Mesodermal cell (in vitro differentiated cells): ENCODE measurements at regions not wholly inside any gene's neighbourhood (a gene's known extent, or its start where the extent isn't known, plus 50 kb on each side); places are given as distances from the start of the nearest gene placed in this dataset.

Experiments used
- H3K27ac ChIP-seq: 2 replicates; pipeline ENCODE4 v1.7.0; 2013; ENCODE audit warnings: mild to moderate bottlenecking, low read depth, low read length, moderate library complexity; ENCODE audit not compliant: severe bottlenecking
- H3K36me3 ChIP-seq: 2 replicates; pipeline ENCODE4 v1.7.1; 2013; ENCODE audit warnings: mild to moderate bottlenecking, low read length, moderate library complexity; ENCODE audit not compliant: control insufficient read depth, insufficient read depth
- H3K4me1 ChIP-seq: one replicate; pipeline ENCODE4 v1.7.1; 2013; ENCODE audit warnings: mild to moderate bottlenecking, low read length; ENCODE audit not compliant: insufficient read depth, control insufficient read depth, poor library complexity, severe bottlenecking
- H3K4me3 ChIP-seq: 2 replicates; pipeline ENCODE4 v1.7.0; 2013; ENCODE audit warnings: low read length, control low read depth, mild to moderate bottlenecking; ENCODE audit not compliant: insufficient read depth, poor library complexity, severe bottlenecking; ENCODE audit errors: extremely low read depth
- H3K9me3 ChIP-seq: 2 replicates; pipeline ENCODE4 v1.7.1; 2013; ENCODE audit warnings: mild to moderate bottlenecking, low read length, moderate library complexity; ENCODE audit not compliant: control insufficient read depth
- WGBS, 2 experiments: methylation state at CpG; one replicate each; pipeline ENCODE4 v1.1.5; 2013; ENCODE audit warnings: missing lambda C conversion rate in 2 of 2; ENCODE audit not compliant: insufficient coverage in 2 of 2; 5-methylcytosine and 5-hydroxymethylcytosine counted together

DNA sequence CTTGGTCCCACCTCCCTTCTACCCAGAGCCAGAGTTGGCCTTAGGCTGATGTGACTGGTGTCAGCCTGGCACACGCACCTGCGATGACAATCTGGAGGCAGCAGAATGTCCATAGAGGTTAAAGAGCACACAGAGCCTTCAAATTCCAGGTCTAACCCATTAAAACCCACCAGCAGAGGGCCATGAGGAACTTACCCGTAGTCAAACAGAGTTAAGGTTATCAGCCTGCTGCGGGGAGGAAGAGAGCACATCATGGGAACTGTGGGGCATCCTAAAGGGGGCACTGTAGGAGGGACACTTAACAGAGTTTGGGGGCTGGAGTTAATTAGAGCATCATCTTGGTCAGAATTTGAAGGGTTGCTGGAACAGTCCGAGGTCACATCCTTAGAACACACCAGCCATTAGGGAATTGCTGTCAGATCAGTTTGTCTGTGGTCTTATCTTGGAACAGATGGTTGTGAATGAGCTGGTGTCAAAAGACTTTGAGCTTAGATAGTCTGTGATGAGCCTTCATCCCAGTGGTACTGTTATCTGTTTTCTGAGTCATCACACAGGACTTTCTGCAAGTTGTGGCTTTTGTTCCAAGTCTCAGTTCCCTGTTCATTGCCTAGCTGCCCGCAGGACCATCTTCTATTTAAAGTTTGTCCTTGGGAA, 248.6 kb downstream of the LOXHD1 start:
- Histone ChIP-seq H3K27ac (peak overlapping the region; percentile 65), H3K4me3 (no peak overlapping the region), H3K9me3 (no peaks in the 10 kb centered on the region), H3K36me3 (no peaks in the 10 kb centered on the region), H3K4me1 (peaks cover 47% of the 10 kb centered on the region)
- WGBS, 2 experiments = 53 to 82% methylated on average over 3 to 5 of the region's 6 CpGs

DNA sequence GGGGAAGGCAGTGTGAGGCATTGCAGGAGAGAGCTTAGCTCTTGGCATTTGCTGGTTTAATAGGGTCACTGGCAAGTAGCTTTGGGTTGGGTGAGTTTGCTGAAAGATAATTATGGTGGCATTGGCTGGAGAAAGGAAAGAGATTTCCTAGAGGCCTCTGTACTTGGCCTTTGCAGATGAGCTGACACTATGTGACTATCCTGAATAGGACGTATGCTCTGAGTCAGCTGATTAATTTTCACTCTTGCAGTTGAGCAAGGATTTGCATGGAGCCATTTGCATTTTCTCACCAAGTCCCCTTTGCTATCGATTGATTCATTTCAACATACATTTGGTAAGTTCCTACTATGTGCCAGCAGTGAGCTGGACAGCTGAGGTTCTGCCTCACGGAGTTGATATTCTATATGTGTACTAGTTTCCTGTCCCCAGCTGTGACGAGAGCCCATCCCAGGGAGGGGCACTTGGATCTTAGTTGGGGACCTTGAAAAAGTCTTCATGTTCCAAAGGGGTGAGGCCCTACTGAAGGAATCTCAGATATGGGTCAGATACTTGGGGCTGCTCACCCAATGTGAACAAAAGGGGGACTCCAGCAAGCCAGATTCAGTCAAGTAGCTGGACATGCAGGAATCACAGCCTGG, 245.7 kb downstream of the LOXHD1 start:
- WGBS, 2 experiments = 78 to 90% methylated on average over 3 of the region's 4 CpGs
- peaks cover 65% of the 10 kb centered on the region for H3K4me1 ChIP-seq
- H3K27ac ChIP-seq = no peak overlapping the region
- no peaks in the 10 kb centered on the region for H3K9me3 ChIP-seq
- no peaks in the 10 kb centered on the region for H3K36me3 ChIP-seq
- H3K4me3 ChIP-seq = no peak overlapping the region

DNA sequence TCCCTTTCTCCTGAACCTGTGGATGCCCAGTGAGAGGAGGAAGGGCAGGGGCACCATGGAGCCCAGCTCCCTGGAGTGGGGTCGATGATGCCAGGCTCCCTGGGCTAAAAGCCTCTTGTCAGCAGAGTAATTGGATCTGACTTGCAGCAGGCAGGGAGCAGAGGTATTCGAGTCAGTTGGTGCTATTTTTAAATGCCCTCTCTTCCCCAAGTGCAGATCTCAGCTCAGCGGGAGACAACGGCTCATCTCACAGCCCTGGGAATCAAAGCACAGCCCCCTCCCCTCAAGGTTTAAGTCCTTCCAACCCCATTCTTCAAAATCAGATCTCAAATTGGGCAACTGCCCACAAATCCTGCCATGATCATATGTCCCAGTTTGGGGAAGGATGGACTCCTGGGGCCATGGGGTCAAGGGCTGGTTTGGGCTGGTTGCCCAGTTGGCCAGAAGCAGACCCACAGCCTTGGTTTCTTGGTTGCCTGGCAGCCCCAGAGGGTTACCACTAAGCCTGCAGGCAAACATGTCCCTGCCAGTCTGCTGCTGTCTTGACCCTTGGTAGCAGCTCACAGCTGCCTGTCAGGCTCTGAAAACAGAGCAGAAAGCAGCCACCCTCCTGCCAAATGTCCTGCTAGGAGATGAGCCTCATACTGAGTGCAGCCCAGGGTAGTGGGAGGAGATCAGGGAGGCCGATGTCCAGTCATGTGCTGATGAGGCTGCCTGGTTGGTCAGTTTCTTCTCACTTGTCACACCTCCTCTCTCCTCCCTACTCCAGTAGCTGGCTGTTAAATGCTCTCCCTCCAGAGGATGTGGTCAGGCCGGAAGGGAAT, 244.9 kb downstream of the LOXHD1 start:
- peaks cover 63% of the 10 kb centered on the region for H3K4me1 ChIP-seq
- WGBS, 2 experiments = 18 to 21% methylated on average over 4 of the region's 6 CpGs

DNA sequence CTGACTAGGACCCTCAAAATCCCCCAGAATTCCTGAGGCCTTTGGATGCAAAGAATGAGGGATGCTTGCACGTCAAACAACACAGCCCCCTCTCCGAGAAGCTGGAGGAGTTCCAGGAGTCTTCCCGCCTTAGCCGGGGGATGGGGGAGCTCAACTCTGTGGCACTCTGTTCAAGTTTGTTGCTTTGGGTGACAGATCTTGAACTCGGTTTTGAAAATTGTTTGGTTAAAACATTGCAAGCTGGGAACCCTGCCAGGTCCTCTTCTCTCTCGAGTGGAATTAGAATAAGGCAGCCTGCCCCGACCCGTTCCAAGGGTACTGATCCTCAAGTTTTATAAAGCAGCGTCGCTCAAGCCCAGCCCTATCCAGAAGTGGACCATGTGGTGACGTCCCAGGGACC, 244.1 kb downstream of the LOXHD1 start:
- no peak overlapping the region for H3K4me3 ChIP-seq
- no peaks in the 10 kb centered on the region for H3K36me3 ChIP-seq
- peaks cover 54% of the 10 kb centered on the region for H3K4me1 ChIP-seq
- H3K27ac ChIP-seq = no peak overlapping the region
- WGBS, 2 experiments = 81 to 82% methylated on average over 10 of the region's 11 CpGs
- H3K9me3 ChIP-seq = no peaks in the 10 kb centered on the region

More for the DNA sequence above, 244.9 kb downstream of the LOXHD1 start:
- Histone ChIP-seq H3K36me3 (no peaks in the 10 kb centered on the region), H3K4me3 (no peak overlapping the region), H3K27ac (no peak overlapping the region), H3K9me3 (no peaks in the 10 kb centered on the region)

DNA sequence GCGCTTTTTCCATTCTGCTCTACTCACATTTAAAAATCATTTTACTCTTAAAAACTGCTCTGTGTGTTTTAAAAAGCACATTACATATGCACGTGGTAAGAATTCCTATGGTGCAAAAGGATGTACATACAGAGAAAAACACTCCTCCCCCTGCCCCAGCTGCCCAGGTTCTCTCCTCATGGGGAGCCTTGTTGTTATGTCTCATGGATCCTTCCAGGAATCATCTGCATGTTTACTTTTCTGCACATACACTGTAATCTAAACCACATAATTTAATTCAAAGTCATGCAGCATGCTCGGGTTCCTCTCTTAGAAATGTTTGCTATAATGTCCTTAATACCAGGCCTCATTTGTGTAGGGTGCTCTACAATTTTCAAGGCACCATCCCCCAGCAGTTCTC, 243.3 kb downstream of the LOXHD1 start:
- no CpG with 5 or more reads among the region's 3 CpGs for WGBS, 2 experiments
- Histone ChIP-seq H3K4me1 (peaks cover 49% of the 10 kb centered on the region), H3K9me3 (no peaks in the 10 kb centered on the region), H3K4me3 (no peak overlapping the region), H3K36me3 (no peaks in the 10 kb centered on the region), H3K27ac (no peak overlapping the region)

DNA sequence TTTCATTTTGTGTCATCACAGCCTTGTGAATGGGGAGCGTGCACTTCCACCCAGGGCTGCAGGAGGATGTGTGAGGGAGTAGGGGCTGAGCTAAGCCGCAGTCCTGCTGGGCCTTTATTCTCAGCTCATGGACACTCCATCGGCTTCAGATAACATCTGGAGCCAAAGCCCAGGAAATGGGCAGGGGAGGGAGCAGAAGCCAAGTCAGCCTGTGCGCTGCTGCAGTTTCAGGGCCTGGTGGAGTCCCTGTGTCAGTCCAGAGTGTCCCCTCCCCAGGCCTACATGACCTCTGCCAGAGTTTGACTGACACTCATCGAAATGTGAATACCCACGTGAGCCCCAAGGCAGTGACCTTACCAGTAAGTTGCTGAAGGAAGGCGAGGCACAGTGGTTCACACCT, 242.2 kb downstream of the LOXHD1 start:
- H3K9me3 ChIP-seq = no peaks in the 10 kb centered on the region

DNA sequence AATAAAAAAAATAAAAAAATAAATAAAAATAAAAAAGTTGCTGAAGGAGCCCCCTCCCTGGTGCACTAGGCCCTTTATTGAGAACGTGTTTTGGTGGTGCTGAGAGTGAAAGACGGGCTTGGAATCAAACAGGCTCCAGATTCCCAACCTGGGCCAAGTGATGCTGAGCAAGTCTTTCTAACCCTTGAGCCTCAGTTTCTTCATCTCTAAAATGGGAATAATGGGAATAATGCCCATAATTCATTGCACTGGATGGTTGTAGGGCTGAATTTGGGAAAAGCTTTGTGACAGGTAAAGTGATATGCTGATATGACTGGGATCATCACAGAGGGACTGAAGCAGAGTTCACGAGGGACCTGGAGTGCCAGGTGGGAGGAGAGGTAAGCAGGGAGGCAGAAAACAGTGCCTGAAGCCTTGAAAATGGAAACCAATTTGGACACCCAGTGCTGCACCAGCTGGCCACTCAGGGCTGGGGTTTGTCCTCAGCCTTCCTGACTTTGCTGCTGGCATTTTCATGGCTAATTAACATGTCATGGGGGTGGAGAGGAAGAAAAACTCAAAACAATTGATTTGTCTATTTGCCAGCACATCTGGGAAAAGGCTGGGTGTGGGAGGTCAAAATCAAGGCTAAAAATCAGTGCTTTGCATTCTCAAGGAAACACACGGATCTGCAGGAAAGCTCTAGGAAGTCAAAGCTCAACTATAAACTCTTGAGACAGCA, 241.3 kb downstream of the LOXHD1 start:
- no peaks in the 10 kb centered on the region for H3K9me3 ChIP-seq
- peaks cover 50% of the 10 kb centered on the region for H3K4me1 ChIP-seq
- WGBS, 2 experiments = 82 to 96% methylated on average over 4 of the region's 4 CpGs
- H3K4me3 ChIP-seq = no peak overlapping the region
- H3K36me3 ChIP-seq = no peaks in the 10 kb centered on the region
- no peak overlapping the region for H3K27ac ChIP-seq

More for the DNA sequence above, 242.2 kb downstream of the LOXHD1 start:
- H3K27ac ChIP-seq = no peak overlapping the region
- WGBS, 2 experiments = 23 to 28% methylated on average over 5 to 6 of the region's 7 CpGs
- peaks cover 48% of the 10 kb centered on the region for H3K4me1 ChIP-seq
- H3K4me3 ChIP-seq = no peak overlapping the region
- H3K36me3 ChIP-seq = no peaks in the 10 kb centered on the region

DNA sequence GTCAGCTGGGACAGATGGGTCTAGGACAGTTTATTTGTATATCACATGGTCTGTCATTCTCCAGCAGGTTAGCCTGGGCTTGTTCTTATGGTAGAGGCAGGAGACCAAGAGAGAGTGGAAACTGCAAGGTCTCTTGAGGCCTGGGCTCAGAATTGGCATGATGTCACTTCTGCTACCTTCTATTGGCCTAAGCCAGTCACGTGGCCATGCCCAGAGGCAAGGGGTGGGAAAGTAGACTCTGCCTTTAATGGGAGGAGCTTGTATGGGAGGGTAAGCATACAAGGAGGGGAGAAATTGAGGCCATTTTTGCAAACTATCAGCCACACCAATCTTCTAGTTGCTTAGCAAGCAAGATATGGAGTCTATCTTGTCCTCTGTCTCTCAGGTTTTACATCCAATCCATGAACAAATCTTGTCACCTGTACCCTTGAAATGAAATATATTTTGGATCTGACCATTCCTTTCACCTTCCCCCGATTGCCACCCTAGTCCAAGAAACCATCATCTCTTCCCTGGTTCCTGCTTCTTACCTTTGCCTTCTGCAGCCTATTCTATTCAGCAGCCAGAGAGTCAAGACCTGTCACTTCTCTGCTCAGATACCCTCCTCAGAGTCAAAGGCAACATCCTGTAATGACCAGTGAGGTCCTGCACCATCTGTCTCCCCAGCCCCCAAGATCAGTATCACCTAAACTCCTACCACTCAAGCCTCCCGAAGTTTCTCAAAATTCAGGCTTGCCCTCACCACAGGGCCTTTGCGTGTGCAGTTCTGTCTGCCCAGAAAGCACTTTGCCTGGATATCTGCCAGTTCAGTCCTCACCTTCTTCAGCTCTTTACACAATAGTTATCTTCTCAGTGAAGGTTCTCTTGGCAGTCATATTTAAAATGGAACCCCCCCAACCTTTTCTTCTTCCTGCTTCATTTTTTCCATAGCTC, 240.0 kb downstream of the LOXHD1 start:
- WGBS, 2 experiments = 82 to 89% methylated on average over 3 of the region's 4 CpGs
- Histone ChIP-seq H3K9me3 (no peaks in the 10 kb centered on the region), H3K27ac (no peak overlapping the region), H3K4me1 (peaks cover 40% of the 10 kb centered on the region), H3K4me3 (no peak overlapping the region), H3K36me3 (no peaks in the 10 kb centered on the region)

DNA sequence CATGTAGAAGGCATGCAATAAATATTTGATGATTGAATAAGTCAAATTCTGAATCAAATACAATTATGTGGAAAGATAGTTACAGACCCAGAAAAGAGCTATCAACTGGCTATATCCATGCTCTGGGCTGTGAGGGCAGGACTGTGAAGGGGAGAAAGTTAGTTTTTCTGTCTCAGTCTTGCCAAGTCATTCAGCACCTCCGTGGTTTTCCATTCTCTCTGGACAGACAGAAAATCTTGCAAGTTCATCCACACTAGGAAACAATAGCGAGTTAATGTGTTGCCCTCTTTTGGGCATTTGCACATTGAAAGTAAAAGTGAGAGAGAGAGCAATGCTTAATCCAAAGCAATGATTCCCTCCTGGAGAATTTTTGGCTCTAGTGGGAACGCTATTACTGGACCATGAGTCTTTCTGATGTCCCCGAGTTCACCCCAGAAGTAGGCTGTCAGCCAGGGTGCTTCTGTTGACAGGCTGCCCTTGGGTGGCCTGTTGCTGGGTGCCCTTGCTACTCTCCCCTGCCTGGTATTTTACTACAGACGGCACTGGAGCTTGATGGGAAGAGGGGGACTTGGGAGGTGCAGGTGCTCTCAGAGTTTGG, 238.3 kb downstream of the LOXHD1 start:
- H3K27ac ChIP-seq = no peak overlapping the region
- H3K9me3 ChIP-seq = no peaks in the 10 kb centered on the region
- no peaks in the 10 kb centered on the region for H3K36me3 ChIP-seq
- no peak overlapping the region for H3K4me3 ChIP-seq
- 92% methylated on average over 2 to 3 of the region's 5 CpGs for WGBS, 2 experiments
- peaks cover 22% of the 10 kb centered on the region for H3K4me1 ChIP-seq
